Right atrium auricular region (tissue), 2 donors: ENCODE measurements at regions not wholly inside any gene's neighbourhood (a gene's known extent, or its start where the extent isn't known, plus 50 kb on each side); places are given as distances from the start of the nearest gene placed in this dataset.

Experiments used
- DNase-seq: peaks from one replicate; pipeline ENCODE4 v3.0.0-alpha.2; 2019; ENCODE audit warnings: low spot score
- H3K27ac ChIP-seq, 2 donors: fragments of 200-600 bp; sonication (generic); 1 replicate in 1 of 2; 2 replicates in 1 of 2; pipeline ENCODE4 v1.5.1; 2016 to 2019
- H3K27me3 ChIP-seq, 2 donors: fragments of 200-600 bp; sonication (generic); one replicate each; pipeline versions ENCODE4 v1.5.1 to v1.6.0; 2017 to 2019
- H3K36me3 ChIP-seq: fragments of 200-600 bp; sonication (generic); one replicate; pipeline ENCODE4 v1.5.1; 2016
- H3K4me1 ChIP-seq, 2 donors: fragments of 200-600 bp; sonication (generic); one replicate each; pipeline versions ENCODE4 v1.5.1 to v1.6.0; 2017 to 2019
- H3K4me3 ChIP-seq, 2 donors: fragments of 200-600 bp; sonication (generic); 1 replicate in 1 of 2; 2 replicates in 1 of 2; pipeline ENCODE4 v1.5.1; 2017 to 2019; ENCODE audit warnings: mild to moderate bottlenecking in 1 of 2, moderate library complexity in 1 of 2
- H3K9me3 ChIP-seq, 2 donors: fragments of 200-600 bp; sonication (generic); one replicate each; pipeline ENCODE4 v1.5.1; 2019
- TF ChIP-seq, protein P1 (sequence below), 2 donors: fragments of 200-600 bp; sonication (generic); IDR thresholded peaks; one replicate each; pipeline ENCODE4 v1.5.1; 2019; ENCODE audit warnings: antibody characterized with exemption in 2 of 2

DNA sequence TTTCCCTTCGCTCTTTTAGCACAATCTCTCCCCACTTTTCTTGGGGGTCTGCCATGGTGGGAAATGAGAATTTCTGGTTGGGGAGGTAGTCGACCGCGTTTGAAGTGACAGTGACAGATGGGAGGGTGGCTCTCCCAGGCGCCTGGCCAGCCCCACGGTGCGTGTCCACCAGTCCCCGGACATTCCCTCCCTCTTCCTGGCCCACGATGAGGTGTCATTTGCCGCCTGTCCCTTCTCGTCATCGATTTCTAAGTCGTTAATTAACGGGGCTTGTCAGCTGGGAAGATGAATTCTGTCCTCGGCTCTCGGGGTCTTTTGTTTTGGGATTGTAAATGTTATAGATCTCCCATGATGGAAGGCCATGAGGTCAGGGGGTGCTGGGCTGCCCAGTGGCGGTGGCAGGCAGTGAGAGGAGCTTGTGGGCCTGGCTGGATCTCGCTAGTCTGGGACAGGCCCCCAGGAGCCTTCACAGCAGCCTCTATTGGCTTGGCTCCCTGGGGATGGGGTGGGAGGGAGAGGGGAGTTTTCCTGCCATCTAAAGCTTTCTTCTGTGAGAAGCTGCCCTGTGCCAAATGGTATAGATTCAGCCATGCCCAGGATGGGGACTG, 164.2 kb downstream of the MRM1 start:
- Histone ChIP-seq H3K9me3 (no peaks in the 10 kb centered on the region), H3K27ac (no peak overlapping the region), H3K4me3 (no peak overlapping the region), H3K4me1 (no peaks in the 10 kb centered on the region), H3K36me3 (no peaks in the 10 kb centered on the region), H3K27me3 (no peaks in the 10 kb centered on the region)
- TF ChIP-seq, protein P1, sequence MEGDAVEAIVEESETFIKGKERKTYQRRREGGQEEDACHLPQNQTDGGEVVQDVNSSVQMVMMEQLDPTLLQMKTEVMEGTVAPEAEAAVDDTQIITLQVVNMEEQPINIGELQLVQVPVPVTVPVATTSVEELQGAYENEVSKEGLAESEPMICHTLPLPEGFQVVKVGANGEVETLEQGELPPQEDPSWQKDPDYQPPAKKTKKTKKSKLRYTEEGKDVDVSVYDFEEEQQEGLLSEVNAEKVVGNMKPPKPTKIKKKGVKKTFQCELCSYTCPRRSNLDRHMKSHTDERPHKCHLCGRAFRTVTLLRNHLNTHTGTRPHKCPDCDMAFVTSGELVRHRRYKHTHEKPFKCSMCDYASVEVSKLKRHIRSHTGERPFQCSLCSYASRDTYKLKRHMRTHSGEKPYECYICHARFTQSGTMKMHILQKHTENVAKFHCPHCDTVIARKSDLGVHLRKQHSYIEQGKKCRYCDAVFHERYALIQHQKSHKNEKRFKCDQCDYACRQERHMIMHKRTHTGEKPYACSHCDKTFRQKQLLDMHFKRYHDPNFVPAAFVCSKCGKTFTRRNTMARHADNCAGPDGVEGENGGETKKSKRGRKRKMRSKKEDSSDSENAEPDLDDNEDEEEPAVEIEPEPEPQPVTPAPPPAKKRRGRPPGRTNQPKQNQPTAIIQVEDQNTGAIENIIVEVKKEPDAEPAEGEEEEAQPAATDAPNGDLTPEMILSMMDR (IDR thresholded peaks at IDR 0.05), result no peak
- no peak for DNase-seq

DNA sequence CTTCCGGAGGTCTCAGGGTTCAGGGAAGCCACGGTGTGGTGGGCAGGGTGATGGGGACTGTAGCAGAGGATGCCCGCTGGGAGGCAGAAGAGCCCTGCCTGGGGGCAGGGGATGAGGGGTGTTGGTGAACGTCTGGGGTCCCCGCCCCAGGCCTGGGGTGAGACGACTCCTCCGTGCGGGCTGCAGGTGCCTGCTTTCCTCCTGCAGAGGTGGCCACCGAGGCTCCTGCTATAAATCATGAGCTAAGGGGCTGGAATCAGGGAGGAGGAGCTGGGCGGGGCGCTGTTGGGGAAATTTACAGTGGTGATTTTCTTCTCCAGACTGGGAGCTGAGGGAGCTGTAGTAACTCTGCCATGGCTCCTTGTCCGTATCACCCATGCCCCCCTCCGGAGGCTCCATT, 167.0 kb downstream of the MRM1 start:
- Histone ChIP-seq H3K36me3 (no peaks in the 10 kb centered on the region), H3K27me3 (no peaks in the 10 kb centered on the region)

DNA sequence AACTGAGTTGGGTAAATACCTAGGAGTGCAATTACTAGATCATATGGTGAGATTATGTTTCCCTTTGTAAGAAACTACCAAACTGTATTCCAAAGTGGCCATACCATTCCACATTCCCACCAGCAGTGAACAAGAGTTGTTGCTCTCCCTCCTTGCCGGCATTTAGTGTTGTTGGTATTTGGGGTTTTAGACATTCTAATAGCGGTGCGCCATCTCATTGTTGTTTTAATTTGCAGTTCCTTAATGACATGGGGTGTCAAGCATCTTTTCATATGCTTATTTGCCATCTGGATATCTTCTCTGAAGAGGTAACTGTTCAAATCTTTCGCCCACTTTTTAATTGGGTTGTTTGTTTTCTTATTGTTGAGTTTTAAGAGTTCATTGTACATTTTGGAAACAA, 164.2 kb upstream of the LHX1 start:
- H3K4me3 ChIP-seq, result no peak overlapping the region
- no peaks in the 10 kb centered on the region for H3K27me3 ChIP-seq
- H3K4me1 ChIP-seq, result no peaks in the 10 kb centered on the region
- DNase-seq, result no peak
- TF ChIP-seq, protein P1 (IDR thresholded peaks at IDR 0.05), result no peak
- H3K36me3 ChIP-seq, result no peaks in the 10 kb centered on the region
- H3K9me3 ChIP-seq, result no peaks in the 10 kb centered on the region
- H3K27ac ChIP-seq, result no peak overlapping the region

More for the DNA sequence above, 167.0 kb downstream of the MRM1 start:
- Histone ChIP-seq H3K9me3 (no peaks in the 10 kb centered on the region), H3K4me1 (no peaks in the 10 kb centered on the region), H3K27ac (no peak overlapping the region), H3K4me3 (no peak overlapping the region)
- DNase-seq, result no peak
- TF ChIP-seq, protein P1 (IDR thresholded peaks at IDR 0.05), result no peak

DNA sequence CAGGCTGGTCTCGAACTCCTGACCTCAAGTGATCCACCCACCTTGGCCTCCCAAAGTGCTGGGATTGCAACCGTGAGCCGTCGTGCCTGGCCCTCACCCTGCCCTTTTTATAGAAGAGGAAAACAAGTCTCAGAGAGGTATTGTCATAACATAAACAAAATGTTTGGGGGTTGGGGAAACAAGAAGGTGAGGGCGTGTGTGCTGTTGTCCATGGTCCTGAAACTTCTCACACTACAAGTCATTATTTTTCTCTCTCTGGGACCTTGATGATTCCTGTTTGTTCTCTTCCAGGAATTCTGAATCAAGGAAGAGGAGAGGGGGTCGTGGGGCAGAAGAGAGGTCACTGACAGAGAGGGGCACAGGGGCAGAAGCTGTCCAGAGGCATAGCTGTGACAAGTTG, 160.2 kb upstream of the LHX1 start:
- Histone ChIP-seq H3K36me3 (no peaks in the 10 kb centered on the region), H3K27me3 (no peaks in the 10 kb centered on the region), H3K4me1 (no peaks in the 10 kb centered on the region), H3K27ac (no peak overlapping the region), H3K4me3 (no peak overlapping the region), H3K9me3 (no peaks in the 10 kb centered on the region)
- DNase-seq, result no peak
- TF ChIP-seq, protein P1 (IDR thresholded peaks at IDR 0.05), result no peak

DNA sequence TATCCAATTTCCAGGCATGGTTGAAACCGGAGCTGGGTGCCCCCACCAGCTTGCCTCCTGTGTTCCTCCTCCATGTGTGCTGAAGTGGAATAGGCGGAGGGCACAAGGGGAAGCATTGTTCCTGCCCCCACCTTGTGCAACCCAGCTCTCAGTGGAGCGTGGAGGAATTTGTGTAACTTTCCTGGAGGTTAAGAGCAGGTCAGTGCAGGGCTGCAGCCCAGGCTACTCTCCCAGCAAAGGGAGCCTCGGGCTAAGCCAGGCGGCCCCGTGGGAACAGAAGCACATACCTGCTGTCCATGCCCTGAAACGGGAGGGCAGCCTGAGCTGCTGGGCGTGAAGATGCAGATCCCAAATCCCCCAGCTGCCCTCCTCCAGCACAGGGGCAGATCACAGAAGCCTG, 158.8 kb upstream of the LHX1 start:
- no peaks in the 10 kb centered on the region for H3K27me3 ChIP-seq
- no peaks in the 10 kb centered on the region for H3K4me1 ChIP-seq
- no peaks in the 10 kb centered on the region for H3K9me3 ChIP-seq
- DNase-seq, result no peak
- no peak overlapping the region for H3K4me3 ChIP-seq
- no peak overlapping the region for H3K27ac ChIP-seq
- TF ChIP-seq, protein P1 (IDR thresholded peaks at IDR 0.05), result no peak
- H3K36me3 ChIP-seq, result no peaks in the 10 kb centered on the region

DNA sequence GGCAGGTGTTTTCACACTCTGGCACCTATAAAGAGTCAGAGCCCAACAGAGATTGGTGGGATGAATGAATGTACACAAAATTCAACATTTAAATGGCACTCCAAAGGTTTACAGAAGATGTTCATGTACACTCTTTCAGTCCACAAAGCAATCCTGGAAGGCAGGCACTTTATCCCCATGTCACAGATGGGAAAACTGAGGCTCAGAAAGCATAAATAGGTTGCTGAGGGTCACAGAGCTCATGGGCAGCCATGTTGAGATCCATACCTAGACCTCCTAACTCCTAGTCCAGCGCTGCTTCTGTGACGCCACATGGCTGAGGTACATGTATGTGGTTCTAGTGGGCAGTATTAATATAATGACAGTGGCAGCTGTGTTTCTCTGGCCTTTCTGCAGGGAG, 157.7 kb upstream of the LHX1 start:
- H3K9me3 ChIP-seq, result no peaks in the 10 kb centered on the region
- no peak for DNase-seq
- TF ChIP-seq, protein P1 (IDR thresholded peaks at IDR 0.05), result no peak
- no peak overlapping the region for H3K27ac ChIP-seq
- H3K4me3 ChIP-seq, result no peak overlapping the region
- H3K36me3 ChIP-seq, result no peaks in the 10 kb centered on the region
- H3K4me1 ChIP-seq, result no peaks in the 10 kb centered on the region
- H3K27me3 ChIP-seq, result no peaks in the 10 kb centered on the region
